GM19395 (cell line): ENCODE measurements at regions not wholly inside any gene's neighbourhood (a gene's known extent, or its start where the extent isn't known, plus 50 kb on each side); places are given as distances from the start of the nearest gene placed in this dataset.

Source experiments
- ATAC-seq: cut with Tn5 transposase; IDR thresholded peaks from one replicate; pipeline ENCODE4 v1.9.1; 2021; ENCODE audit warnings: mild to moderate bottlenecking, moderate library complexity; ENCODE audit not compliant: unreplicated experiment

DNA sequence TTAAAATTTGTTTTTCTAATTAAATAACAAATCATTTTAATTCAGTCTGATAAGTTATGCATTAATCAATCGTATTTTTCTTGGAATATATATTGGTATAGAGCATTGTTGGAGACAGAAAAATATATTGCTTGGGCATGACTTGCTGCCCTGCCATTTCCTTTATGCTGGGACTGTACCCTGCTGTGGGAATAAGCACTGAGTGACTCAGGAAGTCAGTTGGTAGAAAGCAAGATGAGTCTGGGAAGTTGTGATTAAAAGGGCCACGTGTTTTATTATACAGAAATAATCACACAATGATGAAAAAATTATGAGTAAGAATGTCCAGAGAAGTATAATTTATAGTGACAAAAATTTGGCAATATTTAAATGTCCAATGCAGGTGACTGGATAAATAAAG lies 139.5 kb downstream of the KIF18A start:
- ATAC-seq: no peak

DNA sequence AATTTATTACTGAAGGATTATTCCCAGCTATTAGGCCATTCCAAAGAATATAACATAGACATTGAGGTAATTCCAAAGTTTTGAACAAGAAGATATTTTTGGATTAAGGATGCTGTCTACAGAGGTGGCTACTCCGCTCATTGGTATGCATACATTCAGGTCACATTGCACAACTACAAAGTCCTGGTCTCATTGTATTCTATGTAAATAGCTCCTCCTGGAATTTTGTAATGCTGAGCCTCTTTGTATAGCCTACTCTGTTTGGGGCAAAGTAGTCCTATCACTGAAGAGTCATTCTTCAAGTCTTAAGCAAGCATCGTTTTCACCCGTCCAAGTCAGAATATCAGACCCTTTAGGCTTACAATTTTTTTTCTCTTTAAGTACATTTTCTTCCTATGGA lies 142.4 kb downstream of the KIF18A start:
- ATAC-seq: no peak

DNA sequence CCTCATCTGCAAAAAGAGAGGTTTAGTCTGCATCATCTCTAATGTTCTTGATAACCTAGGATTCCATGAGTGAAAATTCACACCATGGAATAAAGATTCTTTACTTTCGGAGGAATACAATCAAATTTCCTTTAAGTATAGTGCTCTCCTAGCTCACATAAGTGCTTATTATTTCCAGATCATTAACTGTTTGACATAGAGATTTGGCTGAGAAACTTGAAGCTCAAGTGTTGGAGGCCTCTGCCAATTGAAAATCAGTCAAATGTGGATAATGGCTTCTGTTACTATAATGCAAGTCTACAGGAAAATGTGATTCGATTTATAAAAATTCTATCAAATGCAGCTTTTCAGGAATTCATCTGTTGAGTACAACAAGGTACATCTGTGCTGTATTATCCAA lies 144.6 kb downstream of the KIF18A start:
- no peak for ATAC-seq

DNA sequence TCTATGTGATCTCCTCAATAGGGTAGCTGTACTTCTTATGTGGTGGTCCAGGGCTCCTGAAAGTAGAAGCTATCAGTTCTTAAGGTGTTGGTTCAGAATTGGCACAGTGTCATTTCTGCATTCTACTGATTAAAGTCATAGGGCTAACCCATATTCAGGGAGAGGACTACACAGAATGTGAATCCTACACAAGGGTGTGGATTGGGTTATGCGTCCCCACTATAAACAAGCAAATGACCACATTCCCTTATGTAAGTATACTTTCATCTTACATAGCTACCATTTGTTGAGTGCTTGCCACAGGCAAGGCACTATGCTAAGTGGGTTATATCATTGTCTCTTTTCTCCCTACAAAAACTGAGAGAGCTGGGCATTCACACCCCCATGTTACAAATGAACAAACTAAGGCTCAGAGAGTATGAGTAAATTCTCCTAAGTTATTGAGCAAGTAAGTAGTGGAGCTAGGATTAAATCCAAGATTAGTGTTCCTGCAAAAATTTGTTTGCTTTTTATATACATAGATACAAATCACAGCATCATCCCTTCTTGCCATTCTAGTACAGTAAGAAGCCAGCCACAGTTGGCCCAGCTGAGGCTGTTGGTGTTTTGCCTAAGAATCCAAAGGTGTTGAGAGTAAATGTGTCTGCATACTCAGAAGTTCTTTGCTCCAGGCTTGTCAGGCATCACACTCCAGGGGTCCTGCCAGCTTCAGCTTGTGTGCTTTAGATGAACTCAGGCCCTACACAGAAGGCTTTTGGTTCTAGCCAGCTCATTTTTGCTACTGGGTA lies 157.8 kb downstream of the KIF18A start:
- ATAC-seq: no peak

DNA sequence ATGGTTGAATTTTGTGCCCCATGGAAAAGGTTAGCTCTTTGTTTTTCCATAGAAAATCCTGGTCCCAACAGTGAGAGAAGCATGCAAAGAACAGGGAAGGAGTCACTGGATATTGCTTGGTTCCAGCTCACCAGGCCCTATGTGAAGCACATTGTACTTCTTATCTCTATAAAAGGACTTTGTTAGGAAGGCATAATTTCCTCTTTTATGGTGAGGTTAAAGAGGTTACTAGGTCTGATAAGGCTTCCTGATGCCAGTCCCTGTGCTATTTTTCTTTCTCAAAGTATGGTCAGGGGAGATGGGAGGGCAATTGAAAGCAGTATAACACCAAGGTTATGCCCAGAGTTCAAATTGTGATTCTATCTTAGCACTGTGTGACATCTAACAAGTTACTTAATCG lies 162.6 kb downstream of the KIF18A start:
- ATAC-seq: no peak

DNA sequence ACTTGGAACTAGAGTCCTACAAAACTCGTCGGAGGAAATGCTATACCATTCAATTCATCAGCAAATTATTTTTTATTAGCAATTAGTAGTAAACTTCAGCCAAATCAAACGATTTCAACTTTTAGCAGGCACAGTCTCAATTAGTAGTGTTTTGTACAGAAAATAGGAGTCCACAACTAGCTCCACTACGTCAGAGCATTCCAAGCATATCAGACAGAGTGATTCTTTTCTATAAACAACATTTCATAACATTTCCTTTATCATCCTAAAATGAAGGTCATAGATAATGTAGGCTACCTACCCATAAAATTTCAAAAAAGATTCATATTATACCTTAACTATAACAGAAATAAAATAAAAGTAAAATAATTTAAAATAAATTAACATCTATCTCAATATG lies 169.9 kb downstream of the KIF18A start:
- no peak for ATAC-seq

DNA sequence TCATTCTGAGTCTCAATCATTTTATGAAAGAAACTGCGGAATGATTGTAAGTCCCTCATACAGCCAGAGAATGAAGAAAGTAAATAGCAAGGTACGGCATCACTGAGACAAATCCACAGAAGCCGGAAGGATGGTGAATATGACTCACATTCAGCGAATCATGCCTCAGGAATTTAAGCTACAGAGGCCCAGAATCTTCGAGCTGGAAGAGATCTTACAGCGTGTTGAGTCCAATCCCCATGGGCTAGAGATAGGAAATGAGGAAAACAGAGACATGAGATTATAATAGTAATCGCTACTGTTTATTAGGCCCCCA lies 173.2 kb downstream of the KIF18A start:
- ATAC-seq: no peak

DNA sequence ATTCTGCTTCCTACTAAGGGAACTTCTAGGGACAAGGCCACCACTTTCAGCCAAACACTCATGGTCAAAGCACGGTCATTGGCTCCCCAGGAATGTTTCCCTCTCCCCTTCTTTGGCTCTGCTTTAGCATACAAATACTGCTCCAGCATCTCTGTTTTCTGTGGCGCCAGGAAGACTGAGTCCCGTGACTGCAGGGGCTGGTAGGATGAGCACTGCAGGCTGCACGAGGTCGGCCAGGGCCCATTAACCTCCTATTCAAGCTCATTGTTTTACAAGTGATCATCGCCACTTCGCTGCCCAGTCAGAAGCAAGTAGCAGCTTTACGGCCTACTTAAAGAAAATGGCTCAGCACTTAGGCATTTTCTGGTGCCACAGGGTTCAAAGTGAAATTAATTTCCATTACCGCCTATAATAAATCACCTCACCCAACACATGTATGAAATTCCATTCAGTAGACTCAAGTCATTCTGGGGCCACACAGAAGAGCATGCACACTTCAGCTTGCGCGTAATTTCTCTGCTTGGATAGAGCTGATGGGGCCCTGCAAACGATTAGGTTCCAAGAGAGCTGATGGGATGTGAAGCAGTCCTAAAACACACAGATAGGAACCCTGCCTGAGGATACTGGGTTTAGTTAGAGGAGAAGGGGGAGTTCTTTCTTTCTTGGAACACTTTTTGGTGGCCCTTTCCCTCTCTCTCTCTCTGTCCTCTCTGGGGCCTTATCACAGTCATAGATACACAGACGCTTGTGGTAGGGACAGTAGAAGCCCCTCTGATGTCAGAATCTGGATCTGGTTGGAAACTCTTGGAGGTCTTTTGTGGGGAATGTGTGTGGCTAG lies 173.7 kb downstream of the KIF18A start:
- ATAC-seq: no peak

DNA sequence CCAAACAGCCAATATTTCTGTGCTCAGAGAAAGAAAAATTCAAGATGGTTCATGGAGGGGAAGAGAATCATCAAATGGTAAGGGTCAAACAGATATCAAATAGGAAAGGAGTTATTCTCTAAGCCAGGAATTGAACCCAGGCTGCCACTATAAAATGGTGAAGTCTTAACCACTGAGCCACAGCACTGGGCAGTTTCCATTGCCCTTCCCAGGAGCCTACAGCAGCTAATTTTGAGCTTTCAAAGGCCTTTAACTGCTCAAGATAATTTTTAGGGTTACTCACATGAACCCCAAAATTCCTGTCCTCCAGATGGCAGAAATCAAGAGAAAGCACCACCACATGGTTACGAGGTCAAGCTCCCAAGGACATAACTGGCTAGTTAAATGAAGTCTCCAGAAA lies 176.2 kb downstream of the KIF18A start:
- ATAC-seq: no peak

DNA sequence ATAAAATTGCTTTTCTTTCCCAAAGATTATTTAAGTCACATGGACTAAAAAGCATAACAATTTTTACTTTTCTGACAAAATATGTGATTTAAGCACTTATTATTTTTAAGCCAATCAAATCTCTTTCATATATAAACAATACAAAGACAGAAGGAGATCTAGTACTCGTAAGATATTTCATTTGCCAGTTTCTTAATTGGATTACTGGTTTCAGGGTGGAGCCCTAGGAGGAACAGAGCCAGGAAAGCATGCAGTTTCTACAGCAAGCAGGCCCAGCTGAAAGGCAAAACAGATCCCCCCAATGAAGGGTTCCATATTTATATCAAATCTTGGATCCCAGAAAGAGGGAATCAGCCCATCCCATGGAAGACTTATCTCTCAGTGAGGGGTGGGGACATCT lies 177.0 kb downstream of the KIF18A start:
- no peak for ATAC-seq

DNA sequence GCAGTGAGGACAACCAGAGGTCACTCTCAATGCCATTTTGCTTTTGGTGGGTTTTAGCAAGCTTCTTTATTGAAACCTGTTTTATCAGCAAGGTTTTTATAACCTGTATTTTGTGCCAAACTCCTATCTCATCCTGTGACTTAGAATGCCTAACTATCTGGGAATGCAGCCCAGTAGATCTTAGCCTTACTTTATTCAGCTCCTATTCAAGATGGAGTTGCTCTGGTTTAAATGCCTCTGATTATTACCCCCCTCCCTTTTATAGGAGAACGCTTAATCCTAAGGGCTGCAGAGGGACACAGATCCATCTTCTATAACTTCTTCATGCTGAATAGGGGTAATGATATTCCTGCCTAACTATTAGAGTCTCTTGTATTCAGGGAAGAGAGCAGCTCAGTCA lies 179.1 kb downstream of the KIF18A start:
- no peak for ATAC-seq

DNA sequence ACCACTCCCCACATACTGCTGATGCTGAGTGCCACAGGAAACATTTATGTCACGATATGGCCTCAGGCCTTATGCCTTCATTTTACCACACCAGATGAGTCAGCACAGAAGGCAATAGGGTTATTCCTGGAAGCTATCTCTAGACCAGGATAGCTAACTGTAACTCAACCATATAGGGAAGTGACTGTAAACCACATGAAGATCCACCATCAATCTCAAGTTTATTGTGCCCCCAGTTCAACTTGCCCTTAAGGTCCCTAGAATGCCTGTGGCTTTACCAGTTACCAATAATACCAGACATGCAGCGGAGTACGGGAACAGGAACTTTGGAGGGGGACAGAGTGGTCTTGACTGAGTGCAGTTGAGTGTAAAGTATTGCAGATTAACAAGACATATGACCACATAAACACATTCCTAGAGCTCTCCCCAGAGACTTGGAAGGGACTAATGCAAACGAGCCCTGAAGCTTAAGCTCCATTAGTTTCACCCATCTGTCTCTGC lies 180.9 kb downstream of the KIF18A start:
- ATAC-seq: no peak

DNA sequence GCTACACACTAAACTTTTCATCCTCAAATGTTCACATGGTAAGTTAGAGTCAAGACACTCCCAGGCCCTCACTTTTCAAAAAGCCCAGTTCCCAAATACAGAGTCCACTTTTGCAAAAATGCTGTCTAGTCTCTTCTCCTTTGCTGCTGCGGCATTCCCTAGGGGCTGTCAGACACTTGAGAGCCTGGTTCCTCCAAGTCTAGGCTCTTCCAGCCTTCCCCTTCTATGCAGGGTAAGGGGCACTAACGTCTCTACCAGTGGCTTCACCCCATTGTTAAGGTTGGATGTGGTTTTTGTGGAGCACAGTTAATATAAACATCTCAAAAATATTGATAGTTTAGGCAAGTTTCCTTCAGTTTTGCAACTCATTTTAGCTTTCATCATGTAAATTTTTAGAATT lies 181.5 kb downstream of the KIF18A start:
- ATAC-seq: no peak

DNA sequence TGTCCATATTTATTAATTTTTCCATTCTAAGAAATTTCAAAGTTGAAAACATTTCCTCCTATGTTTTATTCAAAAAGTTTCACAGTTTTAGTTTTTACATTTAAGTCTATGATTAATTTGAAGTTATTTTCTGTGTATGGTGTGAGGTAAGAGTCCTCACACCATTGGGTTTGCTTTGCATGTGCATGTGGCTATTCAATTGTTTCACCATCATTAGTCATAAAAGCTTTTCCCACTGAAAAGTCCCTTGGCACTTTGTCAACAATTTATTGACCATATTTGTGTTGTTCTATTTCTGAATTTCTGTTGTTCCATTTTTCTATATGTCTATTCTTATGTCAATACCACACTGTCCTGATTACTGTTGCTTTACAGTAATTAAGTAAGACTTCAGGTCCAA lies 186.5 kb downstream of the KIF18A start:
- ATAC-seq: no peak

DNA sequence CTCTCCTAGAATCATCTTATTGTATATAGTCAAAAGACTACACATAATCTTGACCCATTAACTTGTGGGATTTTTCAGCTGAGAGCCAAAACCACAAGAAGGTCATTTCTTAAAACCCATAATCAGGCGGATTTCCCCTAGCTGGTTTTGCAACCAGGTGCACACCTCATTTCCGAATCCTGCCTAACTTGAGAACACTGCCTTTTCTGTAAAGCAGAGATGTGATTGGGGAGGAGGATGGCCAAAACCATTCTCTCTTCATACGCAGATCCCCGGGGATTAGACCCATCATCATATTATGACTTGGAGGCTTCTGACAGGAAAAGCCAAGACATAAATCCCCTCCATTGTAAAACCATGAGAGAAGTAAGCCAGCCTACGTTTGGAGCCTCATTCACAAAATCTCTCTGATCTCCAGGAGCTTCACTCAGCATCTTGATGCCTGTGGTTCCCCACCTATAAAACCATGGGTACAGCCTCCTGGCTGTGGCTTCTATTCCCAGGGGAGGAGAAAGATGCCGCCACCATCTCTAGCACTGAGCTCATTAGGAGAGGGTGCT lies 191.3 kb downstream of the KIF18A start:
- ATAC-seq: peak; percentile 93

DNA sequence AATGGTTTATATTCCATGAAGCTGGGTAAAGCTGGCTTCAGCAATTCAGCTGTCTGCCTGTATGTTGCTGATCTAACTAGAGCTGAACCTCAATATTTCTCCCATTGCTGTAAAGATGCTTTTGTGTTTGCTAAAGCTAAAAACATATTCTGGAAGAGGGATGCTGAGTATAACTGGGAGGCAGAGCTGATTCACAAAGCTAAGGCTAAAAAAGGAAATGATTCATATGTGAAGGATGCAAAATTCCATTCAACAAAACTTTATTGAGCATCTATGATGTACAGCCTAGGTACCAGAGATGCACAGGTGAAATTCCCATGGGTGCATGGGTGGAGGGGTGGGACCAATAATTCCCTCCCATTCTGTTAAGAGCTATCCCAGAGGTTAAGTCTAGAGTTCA lies 193.9 kb downstream of the KIF18A start:
- ATAC-seq: no peak

DNA sequence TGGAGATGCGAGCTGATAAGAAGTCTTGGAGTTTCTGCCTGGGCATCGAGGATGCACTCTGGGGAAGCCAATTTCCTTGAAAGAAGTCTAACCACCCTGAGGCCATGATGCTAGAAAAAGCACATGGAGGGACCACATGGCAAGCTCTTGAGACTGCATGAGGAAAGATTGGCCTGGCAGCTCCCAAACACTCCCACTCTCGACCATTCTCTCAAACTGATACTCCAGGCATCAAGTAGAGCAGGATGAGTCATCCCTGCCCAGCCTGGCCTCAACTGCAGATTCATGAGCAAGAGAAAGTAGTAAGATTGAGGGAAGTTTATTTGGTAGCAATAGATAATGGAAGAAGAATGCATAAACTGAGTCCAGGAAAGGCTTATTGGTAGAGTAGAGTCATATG lies 194.3 kb downstream of the KIF18A start:
- ATAC-seq: no peak

DNA sequence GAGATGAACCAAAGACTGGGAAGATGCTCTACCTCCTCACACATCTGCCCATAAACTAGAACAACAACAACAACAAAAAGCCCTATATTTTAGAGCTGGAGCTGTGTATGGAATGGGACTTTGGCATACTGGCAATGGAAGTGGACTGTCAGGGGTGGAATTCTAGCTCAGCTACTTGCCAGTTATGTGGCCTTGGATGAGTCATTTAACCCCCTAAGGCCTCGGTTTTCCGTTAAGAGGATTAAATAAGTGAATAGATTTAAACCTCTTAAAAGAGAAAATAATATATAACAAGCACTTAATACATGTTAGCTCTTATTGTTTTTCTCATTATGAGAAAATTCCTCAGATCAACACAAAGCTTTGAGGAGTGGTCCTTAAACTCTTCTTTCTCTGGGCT lies 195.0 kb downstream of the KIF18A start:
- no peak for ATAC-seq

DNA sequence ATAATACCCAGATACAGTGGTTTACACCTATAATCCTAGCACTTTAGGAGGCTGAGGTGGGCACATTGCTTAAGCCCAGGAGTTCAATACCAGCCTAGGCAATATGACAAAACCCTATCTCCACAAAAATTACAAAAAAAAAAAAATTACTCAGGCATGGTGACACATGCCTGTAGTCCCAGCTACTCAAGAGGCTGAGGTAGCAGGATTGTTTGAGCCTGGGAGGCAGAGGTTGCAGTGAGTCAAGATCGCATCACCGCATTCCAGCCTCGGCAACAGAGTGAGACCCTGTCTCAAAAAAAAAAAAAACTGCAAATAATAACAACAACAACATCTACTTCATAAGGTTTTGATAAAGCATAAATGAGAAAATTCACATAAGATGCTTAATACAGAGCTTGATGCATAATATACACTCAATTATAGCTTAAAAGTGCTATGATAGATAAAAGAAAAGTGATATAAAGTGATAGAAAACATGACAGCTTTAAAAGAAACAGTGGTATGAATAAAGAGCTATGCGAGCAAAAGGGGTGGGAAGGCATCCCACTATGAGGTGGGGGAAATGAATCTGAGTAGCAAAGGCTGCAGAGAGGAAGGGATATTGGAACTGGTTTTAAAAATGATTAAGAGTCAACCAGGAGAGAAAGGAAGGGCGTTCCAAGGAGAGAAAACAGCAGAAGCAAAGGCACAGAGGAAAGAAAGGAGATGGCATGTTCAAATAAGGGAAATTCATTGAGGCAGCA lies 197.6 kb downstream of the KIF18A start:
- no peak for ATAC-seq

DNA sequence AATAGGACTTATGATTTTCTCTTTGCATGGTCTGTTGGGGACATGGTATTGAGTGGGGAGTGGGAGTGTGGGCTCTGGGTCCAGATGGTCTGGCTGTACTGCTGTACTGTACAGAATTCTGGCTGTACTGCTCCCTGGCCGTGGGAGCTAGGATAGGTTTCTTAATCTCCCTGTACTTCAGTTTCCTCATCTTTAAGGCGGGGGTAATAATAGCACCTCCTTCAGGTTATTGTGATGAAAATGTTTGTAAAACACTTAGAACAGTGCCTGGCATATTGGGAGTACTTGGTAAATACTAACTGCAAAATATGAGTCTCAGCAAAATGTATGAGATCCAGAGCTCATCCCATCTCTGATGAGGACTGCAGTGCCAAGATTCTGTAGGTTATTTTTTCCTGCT lies 198.6 kb downstream of the KIF18A start:
- no peak for ATAC-seq

DNA sequence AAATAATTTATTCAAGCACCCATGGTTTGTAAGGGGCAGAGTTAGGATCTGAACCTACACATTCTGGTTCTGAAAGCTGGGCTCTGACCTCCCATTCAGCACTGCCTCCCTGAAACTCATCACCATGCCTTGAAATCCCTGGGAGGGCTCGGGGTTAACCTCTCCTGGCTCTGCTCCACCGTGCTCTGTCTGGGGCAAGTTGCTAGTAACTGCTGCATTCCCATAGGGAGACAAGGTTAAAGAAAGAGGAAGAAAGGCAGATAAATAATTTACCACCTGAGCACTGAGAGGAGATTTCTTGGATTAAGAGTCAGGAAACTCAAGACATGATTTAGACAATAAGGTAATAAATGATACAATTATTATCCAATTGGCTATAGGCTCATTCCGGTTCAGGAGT lies 199.3 kb downstream of the KIF18A start:
- ATAC-seq: no peak
